ENCODE measurements at regions not wholly inside any gene's neighbourhood (a gene's known extent, or its start where the extent isn't known, plus 50 kb on each side); places are given as distances from the start of the nearest gene placed in this dataset.
"Not testable (repeated sequence)": the region's sequence is repeated elsewhere in the genome, so short reads cannot be mapped to it uniquely, and the experiment has no call there.

GRCh38 chr3:103218146-103218545, 783.3 kb downstream of the ZPLD1 start:
- ChIA-PET CTCF (no interaction called here), POLR2A (no interaction called here)
- no peak for DNase-seq (ENCODE audit: extremely low spot score)
- no peak for TF ChIP-seq ARNT (IDR thresholded peaks at IDR 0.05)
- TF ChIP-seq SUZ12 (IDR thresholded peaks at IDR 0.05) = no peak
- no peak for TF ChIP-seq L3MBTL2 (conservative IDR thresholded peaks at IDR 0.05)
- no peak for TF ChIP-seq TARDBP (IDR thresholded peaks at IDR 0.05)
- no peak for TF ChIP-seq FOXK2 (IDR thresholded peaks at IDR 0.05)
- no peak for TF ChIP-seq PKNOX1 (IDR thresholded peaks at IDR 0.05)
- no peak for TF ChIP-seq NFRKB (IDR thresholded peaks at IDR 0.05)
- no peak for TF ChIP-seq FOXA1 (IDR thresholded peaks at IDR 0.05)
- no peak for TF ChIP-seq CTBP1 (IDR thresholded peaks at IDR 0.05; ENCODE audit: borderline replicate concordance)
- no peak for TF ChIP-seq FOXM1 (IDR thresholded peaks at IDR 0.05; ENCODE audit: borderline replicate concordance)
- no peak for TF ChIP-seq ELF4 (IDR thresholded peaks at IDR 0.05)
- TF ChIP-seq SP1 (IDR thresholded peaks at IDR 0.05) = no peak
- no peak for TF ChIP-seq LEF1 (IDR thresholded peaks at IDR 0.05; ENCODE audit: borderline replicate concordance)

- POLR2A ChIA-PET = no interaction called here
- no peak for DNase-seq (ENCODE audit: extremely low spot score)
- TF ChIP-seq LEF1 (IDR thresholded peaks at IDR 0.05; ENCODE audit: borderline replicate concordance) = no peak
- CTCF ChIA-PET = no interaction called here
Observed at GRCh38 chr3:103218793-103219192, 784.0 kb downstream of the ZPLD1 start.

GRCh38 chr3:103227651-103228050, 792.8 kb downstream of the ZPLD1 start:
- CTCF ChIA-PET = no interaction called here

GRCh38 chr3:103247459-103247858, 812.6 kb downstream of the ZPLD1 start:
- TF ChIP-seq ARNT (IDR thresholded peaks at IDR 0.05) = no peak
- TF ChIP-seq FOXK2 (IDR thresholded peaks at IDR 0.05) = no peak
- TF ChIP-seq TARDBP (IDR thresholded peaks at IDR 0.05) = no peak
- TF ChIP-seq FOXA1 (IDR thresholded peaks at IDR 0.05) = no peak
- TF ChIP-seq ZNF384 (IDR thresholded peaks at IDR 0.05) = no peak
- no peak for TF ChIP-seq ELF4 (IDR thresholded peaks at IDR 0.05)
- ChIA-PET CTCF (no interaction called here), POLR2A (no interaction called here)

More at GRCh38 chr3:103227651-103228050, 792.8 kb downstream of the ZPLD1 start:
- TF ChIP-seq ELF4 (IDR thresholded peaks at IDR 0.05) (no peak), LEF1 (IDR thresholded peaks at IDR 0.05; ENCODE audit: borderline replicate concordance) (no peak), PKNOX1 (IDR thresholded peaks at IDR 0.05) (no peak), CTBP1 (IDR thresholded peaks at IDR 0.05; ENCODE audit: borderline replicate concordance) (no peak), FOXK2 (IDR thresholded peaks at IDR 0.05) (no peak)
- no peak for DNase-seq (ENCODE audit: extremely low spot score)
- POLR2A ChIA-PET = no interaction called here

GRCh38 chr3:103254827-103255226, 820.0 kb downstream of the ZPLD1 start:
- POLR2A ChIA-PET; DNase-seq (ENCODE audit: extremely low spot score); CTCF ChIA-PET: not testable (repeated sequence)

More at GRCh38 chr3:103247459-103247858, 812.6 kb downstream of the ZPLD1 start:
- DNase-seq (ENCODE audit: extremely low spot score) = no peak

GRCh38 chr3:103269287-103269686, 834.5 kb downstream of the ZPLD1 start:
- DNase-seq (ENCODE audit: extremely low spot score) = no peak
- ChIA-PET POLR2A (no interaction called here), CTCF (interaction anchor here (0.7 kb wide), 1 partner anchor 400 kb away, joined by 3 read pairs; no protein-coding TSS in a partner anchor)
- TF ChIP-seq FOXK2 (IDR thresholded peaks at IDR 0.05) (no peak), CTBP1 (IDR thresholded peaks at IDR 0.05; ENCODE audit: borderline replicate concordance) (no peak), BHLHE40 (IDR thresholded peaks at IDR 0.05; ENCODE audit: borderline replicate concordance) (no peak), LEF1 (IDR thresholded peaks at IDR 0.05; ENCODE audit: borderline replicate concordance) (no peak), PKNOX1 (IDR thresholded peaks at IDR 0.05) (no peak), ARNT (IDR thresholded peaks at IDR 0.05) (no peak), FOXA1 (IDR thresholded peaks at IDR 0.05) (no peak), NFRKB (IDR thresholded peaks at IDR 0.05) (no peak), SP1 (IDR thresholded peaks at IDR 0.05) (no peak), TARDBP (IDR thresholded peaks at IDR 0.05) (no peak), FOXM1 (IDR thresholded peaks at IDR 0.05; ENCODE audit: borderline replicate concordance) (no peak)

GRCh38 chr3:103271575-103271974, 836.8 kb downstream of the ZPLD1 start:
- POLR2A ChIA-PET = no interaction called here
- no peak for DNase-seq (ENCODE audit: extremely low spot score)
- CTCF ChIA-PET = no interaction called here
- TF ChIP-seq FOXA1 (IDR thresholded peaks at IDR 0.05) (no peak), NFRKB (IDR thresholded peaks at IDR 0.05) (no peak), TARDBP (IDR thresholded peaks at IDR 0.05) (no peak), BHLHE40 (IDR thresholded peaks at IDR 0.05; ENCODE audit: borderline replicate concordance) (no peak), SP1 (IDR thresholded peaks at IDR 0.05) (no peak), L3MBTL2 (conservative IDR thresholded peaks at IDR 0.05) (no peak), FOXK2 (IDR thresholded peaks at IDR 0.05) (no peak), HDGF (IDR thresholded peaks at IDR 0.05; ENCODE audit: borderline replicate concordance) (no peak), ELF4 (IDR thresholded peaks at IDR 0.05) (no peak), CTBP1 (IDR thresholded peaks at IDR 0.05; ENCODE audit: borderline replicate concordance) (no peak), FOXM1 (IDR thresholded peaks at IDR 0.05; ENCODE audit: borderline replicate concordance) (no peak)

Data from HEK293T (cell line).